Dendritic cell treated with granulocyte-macrophage colony-stimulating factor and Interleukin-4, amounts not matched to agents 40 ng/mL and 50 ng/mL, for 4 days (primary cell): ENCODE measurements at regions not wholly inside any gene's neighbourhood (a gene's known extent, or its start where the extent isn't known, plus 50 kb on each side); places are given as distances from the start of the nearest gene placed in this dataset.

Experiments used
- H3K27ac Mint-ChIP-seq: one replicate; pipeline ENCODE4 v1.8.0; 2022; ENCODE audit warnings: mild to moderate bottlenecking, mixed read lengths
- H3K27me3 Mint-ChIP-seq: one replicate; pipeline ENCODE4 v1.8.0; 2022; ENCODE audit warnings: mild to moderate bottlenecking, mixed read lengths
- H3K36me3 Mint-ChIP-seq: one replicate; pipeline ENCODE4 v1.8.0; 2022; ENCODE audit warnings: low read depth, mixed read lengths
- H3K4me1 Mint-ChIP-seq: one replicate; pipeline ENCODE4 v1.8.0; 2022; ENCODE audit warnings: low read depth, mixed read lengths
- H3K4me3 Mint-ChIP-seq: one replicate; pipeline ENCODE4 v1.8.0; 2022; ENCODE audit warnings: mild to moderate bottlenecking, moderate library complexity, mixed read lengths
- H3K9me3 Mint-ChIP-seq: one replicate; pipeline ENCODE4 v1.8.0; 2022; ENCODE audit warnings: mixed read lengths
- intact Hi-C: fragments of 100-400 bp; cut with micrococcal nuclease; formaldehyde crosslinking; loops from one replicate; pipeline ENCODE4 v1.15.0; 2022

GRCh38 chr10:44051091-44051490 is 333.8 kb downstream of the CXCL12 start:
- Mint-ChIP-seq H3K4me1 (peaks cover 5% of the 10 kb centered on the region), H3K9me3 (no peaks in the 10 kb centered on the region), H3K27me3 (peaks cover 9% of the 10 kb centered on the region), H3K4me3 (no peak overlapping the region), H3K36me3 (no peaks in the 10 kb centered on the region), H3K27ac (no peak overlapping the region)
- intact Hi-C loops: no loop called here

GRCh38 chr10:44049301-44050015 is 335.4 kb downstream of the CXCL12 start:
- Mint-ChIP-seq H3K27ac (no peak overlapping the region), H3K27me3 (peaks cover 9% of the 10 kb centered on the region), H3K4me3 (no peak overlapping the region), H3K9me3 (no peaks in the 10 kb centered on the region), H3K4me1 (peaks cover 5% of the 10 kb centered on the region), H3K36me3 (no peaks in the 10 kb centered on the region)
- intact Hi-C loops: no loop called here

DNA sequence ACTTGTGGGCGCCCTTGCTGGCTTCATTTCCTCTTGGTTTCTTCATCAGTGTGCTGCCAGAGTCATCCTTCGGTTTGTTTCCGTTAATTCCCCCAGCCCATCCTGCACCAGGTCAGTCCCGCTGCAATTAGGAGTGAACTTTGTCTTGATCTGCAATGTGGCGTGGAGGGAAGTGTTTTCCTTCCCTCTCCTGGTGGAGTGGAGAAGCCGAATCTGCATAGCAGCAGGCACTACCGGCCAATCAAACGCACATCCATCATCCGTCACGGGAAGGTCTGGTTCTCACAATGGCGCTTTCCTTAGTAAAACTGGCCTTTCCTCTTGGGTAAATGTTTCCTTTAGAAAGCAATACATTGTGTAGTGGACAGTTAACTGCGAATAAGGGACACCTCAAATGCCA is 337.5 kb downstream of the CXCL12 start:
- H3K36me3 Mint-ChIP-seq: no peaks in the 10 kb centered on the region
- no peak overlapping the region for H3K27ac Mint-ChIP-seq
- intact Hi-C loops: no loop called here
- H3K9me3 Mint-ChIP-seq: no peaks in the 10 kb centered on the region
- H3K4me1 Mint-ChIP-seq: peaks cover 5% of the 10 kb centered on the region
- H3K27me3 Mint-ChIP-seq: peaks cover 9% of the 10 kb centered on the region
- H3K4me3 Mint-ChIP-seq: no peak overlapping the region

- peaks cover 9% of the 10 kb centered on the region for H3K27me3 Mint-ChIP-seq
- H3K36me3 Mint-ChIP-seq: no peaks in the 10 kb centered on the region
- no peak overlapping the region for H3K4me3 Mint-ChIP-seq
- intact Hi-C loops: no loop called here
- H3K27ac Mint-ChIP-seq: no peak overlapping the region
- peaks cover 5% of the 10 kb centered on the region for H3K4me1 Mint-ChIP-seq
- no peaks in the 10 kb centered on the region for H3K9me3 Mint-ChIP-seq
Observed at GRCh38 chr10:44046605-44047004, 338.3 kb downstream of the CXCL12 start.

DNA sequence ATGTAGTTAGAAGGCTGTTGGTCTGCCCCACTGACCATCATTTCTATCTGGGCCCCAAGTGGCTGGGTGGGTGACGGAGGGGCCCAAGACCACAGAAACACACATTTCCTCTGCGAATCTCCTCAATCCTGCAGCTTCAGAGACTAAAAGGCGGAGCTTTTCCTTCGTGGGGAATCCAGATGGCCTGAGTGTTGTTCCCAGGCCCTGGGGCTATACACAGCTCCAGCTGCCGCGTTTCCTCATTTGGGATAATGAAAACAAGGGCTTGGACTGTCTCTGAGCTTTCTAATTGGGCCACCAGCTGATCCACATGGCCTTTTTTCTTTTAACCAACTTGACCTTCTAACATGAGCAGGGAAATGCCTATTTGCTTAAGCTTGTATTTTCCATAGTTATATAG is 339.9 kb downstream of the CXCL12 start:
- no peaks in the 10 kb centered on the region for H3K36me3 Mint-ChIP-seq
- H3K9me3 Mint-ChIP-seq: no peaks in the 10 kb centered on the region
- H3K27ac Mint-ChIP-seq: no peak overlapping the region
- H3K4me3 Mint-ChIP-seq: no peak overlapping the region
- peaks cover 5% of the 10 kb centered on the region for H3K4me1 Mint-ChIP-seq
- peaks cover 9% of the 10 kb centered on the region for H3K27me3 Mint-ChIP-seq
- intact Hi-C loops: no loop called here

DNA sequence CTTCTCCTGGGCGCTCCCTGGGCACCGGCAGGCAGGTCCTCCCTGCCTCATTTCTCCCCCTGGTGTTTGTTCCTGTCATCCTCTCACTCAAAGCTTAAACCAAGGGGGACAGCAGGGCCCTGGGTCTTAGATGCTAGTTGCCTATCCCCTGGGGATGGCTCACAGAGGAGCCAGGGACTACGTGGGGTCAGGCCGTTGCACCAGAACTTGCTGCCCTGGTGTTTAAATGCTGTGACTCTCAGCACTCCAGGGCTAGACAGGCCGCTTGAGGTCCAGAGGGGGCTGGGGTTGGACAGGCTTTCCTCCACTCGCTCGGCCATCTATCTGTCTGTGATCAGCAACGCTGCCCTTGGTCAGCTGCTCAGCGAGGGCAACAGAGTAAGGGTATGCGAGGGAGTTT is 340.3 kb downstream of the CXCL12 start:
- Mint-ChIP-seq H3K27ac (no peak overlapping the region), H3K4me3 (no peak overlapping the region)
- intact Hi-C loops: no loop called here

GRCh38 chr10:44043646-44044375 is 341.1 kb downstream of the CXCL12 start:
- Mint-ChIP-seq H3K36me3 (no peaks in the 10 kb centered on the region), H3K4me3 (no peak overlapping the region), H3K9me3 (no peaks in the 10 kb centered on the region), H3K27ac (no peak overlapping the region), H3K27me3 (peaks cover 9% of the 10 kb centered on the region), H3K4me1 (peaks cover 5% of the 10 kb centered on the region)
- intact Hi-C loops: no loop called here

More for the DNA sequence above, 340.3 kb downstream of the CXCL12 start:
- peaks cover 5% of the 10 kb centered on the region for H3K4me1 Mint-ChIP-seq
- H3K36me3 Mint-ChIP-seq: no peaks in the 10 kb centered on the region
- no peaks in the 10 kb centered on the region for H3K9me3 Mint-ChIP-seq
- peaks cover 9% of the 10 kb centered on the region for H3K27me3 Mint-ChIP-seq

DNA sequence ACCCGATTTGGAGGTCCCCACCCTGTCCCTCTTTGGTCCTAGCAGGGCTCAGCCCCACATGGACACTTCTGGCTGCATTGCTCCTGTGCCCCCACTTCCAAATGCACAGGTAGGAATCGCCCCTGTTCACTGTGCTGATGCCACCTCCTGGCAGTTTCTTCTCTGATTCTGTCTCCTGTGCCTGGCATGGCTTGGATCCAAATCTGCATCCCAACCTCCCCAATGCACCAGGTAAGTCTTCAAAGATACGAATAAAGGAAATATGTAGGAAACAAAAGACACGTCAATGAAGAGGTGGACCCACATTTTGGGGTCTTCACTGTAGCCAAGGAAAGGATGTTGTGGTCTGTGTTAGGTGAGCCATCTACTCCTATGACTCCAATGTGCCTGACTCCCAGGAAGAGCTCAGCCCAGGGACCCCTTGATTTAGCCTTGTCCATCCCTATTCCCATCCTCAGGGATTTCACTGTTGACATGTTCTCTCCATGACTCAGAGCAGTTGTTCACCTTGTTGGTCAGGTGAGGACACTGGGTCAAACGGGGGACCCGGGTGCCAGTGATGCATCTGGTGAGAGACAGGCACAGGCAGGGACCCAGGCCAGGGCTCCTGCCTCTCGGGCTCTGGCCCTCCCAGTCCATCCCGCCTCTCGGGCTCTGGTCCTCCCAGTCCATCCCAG is 341.8 kb downstream of the CXCL12 start:
- Mint-ChIP-seq H3K4me1 (peaks cover 5% of the 10 kb centered on the region), H3K27me3 (peaks cover 9% of the 10 kb centered on the region), H3K27ac (no peak overlapping the region), H3K36me3 (no peaks in the 10 kb centered on the region), H3K4me3 (no peak overlapping the region), H3K9me3 (no peaks in the 10 kb centered on the region)
- intact Hi-C loops: no loop called here

DNA sequence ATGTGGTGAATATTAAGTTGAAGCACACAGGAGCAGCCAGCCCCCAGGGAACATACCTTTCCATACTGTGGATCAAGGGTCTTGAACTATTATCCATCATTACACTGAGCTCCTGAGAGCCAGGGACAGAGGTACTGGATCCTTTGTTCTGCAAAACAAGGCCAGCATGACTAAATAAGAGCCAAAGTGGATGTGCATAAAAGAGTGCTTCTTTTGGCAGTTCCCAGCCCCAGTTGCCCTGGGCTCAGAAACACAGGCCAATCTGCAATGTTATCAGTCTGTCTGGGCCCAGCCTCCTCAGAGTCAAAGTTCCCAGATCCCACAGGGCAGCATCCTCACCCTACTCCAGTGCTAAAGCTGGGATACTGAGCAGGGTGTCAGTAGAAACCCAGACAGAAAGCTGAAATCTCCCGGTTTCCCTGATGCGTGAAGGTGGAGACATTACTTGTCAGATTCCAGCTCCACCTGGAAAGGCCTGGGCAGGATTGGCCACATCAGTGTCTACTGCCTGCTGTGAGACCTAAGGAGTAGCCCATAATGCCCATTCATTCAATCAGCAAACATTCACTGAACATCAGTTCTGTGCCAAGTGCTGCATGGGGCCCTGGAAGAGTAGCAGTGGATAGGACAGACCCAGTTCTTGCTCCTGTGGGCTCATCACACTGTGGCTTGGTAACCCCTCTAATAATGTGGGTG is 342.7 kb downstream of the CXCL12 start:
- Mint-ChIP-seq H3K4me3 (no peak overlapping the region), H3K27me3 (peaks cover under 1% of the 10 kb centered on the region), H3K9me3 (no peaks in the 10 kb centered on the region), H3K27ac (no peak overlapping the region), H3K4me1 (peaks cover 2% of the 10 kb centered on the region), H3K36me3 (no peaks in the 10 kb centered on the region)
- intact Hi-C loops: no loop called here

- Mint-ChIP-seq H3K4me3 (no peak overlapping the region), H3K27me3 (peaks cover 5% of the 10 kb centered on the region), H3K9me3 (no peaks in the 10 kb centered on the region), H3K36me3 (no peaks in the 10 kb centered on the region), H3K27ac (no peak overlapping the region), H3K4me1 (no peaks in the 10 kb centered on the region)
- intact Hi-C loops: no loop called here
Observed at GRCh38 chr10:44039599-44039998, 345.3 kb downstream of the CXCL12 start.

- H3K27me3 Mint-ChIP-seq: peaks cover 5% of the 10 kb centered on the region
- intact Hi-C loops: no loop called here
- H3K9me3 Mint-ChIP-seq: no peaks in the 10 kb centered on the region
- no peak overlapping the region for H3K4me3 Mint-ChIP-seq
- H3K4me1 Mint-ChIP-seq: no peaks in the 10 kb centered on the region
- no peak overlapping the region for H3K27ac Mint-ChIP-seq
- H3K36me3 Mint-ChIP-seq: no peaks in the 10 kb centered on the region
Observed at GRCh38 chr10:44036425-44036824, 348.5 kb downstream of the CXCL12 start.

GRCh38 chr10:44035474-44036197 is 349.3 kb downstream of the CXCL12 start:
- no peaks in the 10 kb centered on the region for H3K9me3 Mint-ChIP-seq
- no peaks in the 10 kb centered on the region for H3K36me3 Mint-ChIP-seq
- H3K4me3 Mint-ChIP-seq: no peak overlapping the region
- H3K27ac Mint-ChIP-seq: no peak overlapping the region
- intact Hi-C loops: no loop called here
- peaks cover 5% of the 10 kb centered on the region for H3K27me3 Mint-ChIP-seq
- no peaks in the 10 kb centered on the region for H3K4me1 Mint-ChIP-seq

DNA sequence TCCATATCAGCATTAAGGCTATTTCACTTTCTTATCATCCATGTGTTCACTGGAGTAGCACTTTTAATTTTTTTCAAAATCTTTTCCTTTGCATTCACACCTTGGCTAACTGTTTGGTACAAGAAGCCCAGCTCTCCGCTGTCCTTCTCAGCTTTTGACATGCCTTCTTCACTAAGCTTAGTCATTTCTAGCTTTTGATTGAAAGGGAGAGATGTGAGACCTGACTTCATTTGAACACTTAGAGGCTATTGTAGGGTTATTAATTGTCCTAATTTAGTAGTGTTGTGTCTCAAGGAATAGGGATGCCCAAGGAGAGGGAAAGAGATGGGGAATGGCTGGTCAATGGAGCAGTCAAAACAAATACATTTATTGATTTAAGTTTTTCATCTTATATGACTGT is 350.0 kb downstream of the CXCL12 start:
- intact Hi-C loops: no loop called here
- Mint-ChIP-seq H3K4me1 (no peaks in the 10 kb centered on the region), H3K27ac (no peak overlapping the region), H3K27me3 (peaks cover 6% of the 10 kb centered on the region), H3K4me3 (no peak overlapping the region), H3K9me3 (no peaks in the 10 kb centered on the region), H3K36me3 (no peaks in the 10 kb centered on the region)
